Vagina (tissue), 2 donors: ENCODE measurements at regions not wholly inside any gene's neighbourhood (a gene's known extent, or its start where the extent isn't known, plus 50 kb on each side); places are given as distances from the start of the nearest gene placed in this dataset.

Experiments
- DNase-seq, 2 donors: peaks; one replicate each; pipeline ENCODE4 v3.0.0-alpha.2; 2017; ENCODE audit errors: extremely low spot score in 2 of 2
- H3K27ac ChIP-seq: fragments of 200-600 bp; sonication (generic); one replicate; pipeline ENCODE4 v1.5.1; 2019
- H3K27me3 ChIP-seq: fragments of 200-600 bp; sonication (generic); one replicate; pipeline ENCODE4 v1.5.1; 2019
- H3K36me3 ChIP-seq, 2 donors: fragments of 200-600 bp; sonication (generic); one replicate each; pipeline ENCODE4 v1.5.1; 2017 to 2019
- H3K4me1 ChIP-seq: fragments of 200-600 bp; sonication (generic); one replicate; pipeline ENCODE4 v1.5.1; 2019
- H3K4me3 ChIP-seq, 2 donors: fragments of 200-600 bp; sonication (generic); 1 replicate in 1 of 2; 2 replicates in 1 of 2; pipeline ENCODE4 v1.5.1; 2016 to 2019
- H3K9me3 ChIP-seq: fragments of 200-600 bp; sonication (generic); one replicate; pipeline ENCODE4 v1.5.1; 2019
- CTCF ChIP-seq, 3 experiments: fragments of 450-650 bp in 2 of 3; fragments of 200-600 bp in 1 of 3; sonication (generic) in 1 of 3; IDR thresholded peaks; one replicate each; pipeline ENCODE4 v1.5.1; 2017 to 2019; ENCODE audit warnings: antibody characterized with exemption in 3 of 3, mild to moderate bottlenecking in 2 of 3, moderate library complexity in 2 of 3
- POLR2A ChIP-seq, 2 donors: fragments of 450-650 bp; IDR thresholded peaks; one replicate each; pipeline ENCODE4 v1.6.1; 2017; ENCODE audit warnings: antibody characterized with exemption in 2 of 2, mild to moderate bottlenecking in 2 of 2, moderate library complexity in 2 of 2
- POLR2AphosphoS5 ChIP-seq, 2 donors: sonication (generic); formaldehyde crosslinking; IDR thresholded peaks; one replicate each; pipeline ENCODE4 v1.9.0; 2017; ENCODE audit warnings: antibody characterized with exemption in 2 of 2, mild to moderate bottlenecking in 2 of 2, low read depth in 1 of 2; ENCODE audit not compliant: insufficient read depth in 1 of 2
- intact Hi-C: fragments of 100-400 bp; cut with DNase I; formaldehyde crosslinking; loops from one replicate; pipeline ENCODE4 v1.15.1; 2023

DNA sequence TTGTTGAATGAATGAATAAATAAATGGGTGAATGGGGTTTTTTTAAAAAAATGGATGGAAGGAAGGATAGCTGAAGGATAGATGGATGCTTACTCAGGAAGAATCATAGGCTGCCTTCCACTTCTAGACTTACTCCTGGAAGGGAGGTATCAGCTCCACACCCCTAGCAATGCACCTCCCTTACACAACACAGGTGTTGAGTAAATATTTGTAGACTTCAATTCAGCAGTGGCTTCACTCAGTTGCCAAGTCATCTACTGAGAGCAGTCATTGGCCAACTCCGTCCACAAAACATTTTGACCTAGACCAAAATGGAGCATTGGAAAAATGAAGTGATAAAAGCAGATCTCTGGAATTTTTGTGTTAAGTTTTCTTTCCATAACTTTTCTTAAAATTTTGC lies 65.5 kb upstream of the ST8SIA2 start:
- Histone ChIP-seq H3K9me3 (no peaks in the 10 kb centered on the region), H3K27me3 (no peaks in the 10 kb centered on the region), H3K27ac (no peak overlapping the region), H3K4me3 (no peak overlapping the region), H3K4me1 (no peaks in the 10 kb centered on the region), H3K36me3 (no peaks in the 10 kb centered on the region)
- TF ChIP-seq POLR2A (IDR thresholded peaks at IDR 0.05) = no peak
- intact Hi-C loops = no loop called here
- DNase-seq = no peak

DNA sequence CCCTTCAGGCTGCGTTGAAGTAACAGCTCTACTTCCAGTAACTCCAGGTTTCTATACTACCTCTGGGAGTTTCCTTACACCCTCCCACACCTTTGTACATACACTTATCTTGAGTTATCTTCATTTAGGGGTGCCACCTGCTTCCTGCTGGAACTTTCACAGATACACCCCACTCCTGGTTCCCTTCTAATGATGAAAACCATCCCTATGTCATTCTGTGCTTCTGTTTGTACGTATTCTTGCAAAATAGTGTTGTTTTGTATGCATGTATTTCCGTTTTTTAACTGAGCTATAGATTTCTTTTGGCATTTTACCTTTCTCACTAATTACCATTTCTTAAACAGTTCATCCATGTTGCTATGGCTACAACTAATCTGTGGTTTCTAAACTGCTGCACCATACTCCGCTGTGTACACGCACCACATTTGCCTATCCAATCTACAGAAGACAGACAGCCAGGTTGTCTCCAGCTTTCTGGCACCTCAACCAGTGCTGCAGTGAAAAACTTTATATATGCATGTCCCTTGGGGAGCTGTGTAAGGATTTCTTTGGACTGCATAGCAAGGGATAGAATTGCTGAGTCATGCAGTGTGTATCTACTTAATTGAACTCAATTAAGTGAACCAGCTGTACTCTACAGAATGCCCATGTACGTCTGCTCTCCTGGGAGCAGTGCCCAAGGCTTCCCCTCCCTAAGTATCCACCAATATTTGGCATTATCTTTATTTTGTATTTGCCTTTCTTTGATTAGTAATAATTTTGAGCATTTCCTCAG lies 61.4 kb upstream of the ST8SIA2 start:
- TF ChIP-seq POLR2A (IDR thresholded peaks at IDR 0.05) (no peak), CTCF (IDR thresholded peaks at IDR 0.05) (no peak), POLR2AphosphoS5 (IDR thresholded peaks at IDR 0.05; ENCODE audit: insufficient read depth in 1 of 2, low read depth in 1 of 2) (no peak)
- intact Hi-C loops = no loop called here
- Histone ChIP-seq H3K27ac (no peak overlapping the region), H3K9me3 (no peaks in the 10 kb centered on the region), H3K27me3 (no peaks in the 10 kb centered on the region), H3K4me1 (no peaks in the 10 kb centered on the region), H3K36me3 (no peaks in the 10 kb centered on the region), H3K4me3 (no peak overlapping the region)
- no peak for DNase-seq

DNA sequence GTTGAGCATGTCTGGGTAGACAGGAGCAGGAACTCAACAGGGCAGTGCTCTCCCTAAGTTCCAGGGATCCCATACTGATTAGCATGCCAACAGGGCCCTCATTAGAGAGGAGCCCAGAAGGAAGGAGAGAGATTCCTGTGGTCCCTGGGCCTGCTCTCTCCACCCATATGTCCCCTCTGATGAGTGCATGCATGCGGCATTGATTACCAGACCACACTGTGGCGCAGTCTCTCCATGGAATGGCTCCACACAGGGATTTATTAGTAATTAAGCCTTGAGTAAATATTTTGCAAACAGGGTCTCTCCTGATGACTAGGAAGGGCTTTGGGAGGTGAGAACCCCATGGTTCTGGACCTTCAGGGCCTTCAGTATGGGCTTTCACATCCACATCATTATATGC lies 60.0 kb upstream of the ST8SIA2 start:
- Histone ChIP-seq H3K9me3 (no peaks in the 10 kb centered on the region), H3K36me3 (no peaks in the 10 kb centered on the region), H3K27me3 (no peaks in the 10 kb centered on the region), H3K27ac (no peak overlapping the region), H3K4me1 (no peaks in the 10 kb centered on the region), H3K4me3 (no peak overlapping the region)
- no peak for DNase-seq
- intact Hi-C loops = no loop called here
- no peak for TF ChIP-seq CTCF (IDR thresholded peaks at IDR 0.05)
- no peak for TF ChIP-seq POLR2AphosphoS5 (IDR thresholded peaks at IDR 0.05; ENCODE audit: insufficient read depth in 1 of 2, low read depth in 1 of 2)
- TF ChIP-seq POLR2A (IDR thresholded peaks at IDR 0.05) = no peak

- intact Hi-C loops = no loop called here
- Histone ChIP-seq H3K4me3 (no peak overlapping the region), H3K4me1 (no peaks in the 10 kb centered on the region), H3K27ac (no peak overlapping the region), H3K27me3 (no peaks in the 10 kb centered on the region), H3K36me3 (no peaks in the 10 kb centered on the region), H3K9me3 (no peaks in the 10 kb centered on the region)
- no peak for DNase-seq
- TF ChIP-seq CTCF (IDR thresholded peaks at IDR 0.05) = no peak
- TF ChIP-seq POLR2A (IDR thresholded peaks at IDR 0.05) = no peak
- no peak for TF ChIP-seq POLR2AphosphoS5 (IDR thresholded peaks at IDR 0.05; ENCODE audit: insufficient read depth in 1 of 2, low read depth in 1 of 2)
Measured at GRCh38 chr15:92336419-92336987, 57.2 kb upstream of the ST8SIA2 start.

- Histone ChIP-seq H3K27me3 (no peaks in the 10 kb centered on the region), H3K4me1 (no peaks in the 10 kb centered on the region), H3K27ac (no peak overlapping the region), H3K36me3 (no peaks in the 10 kb centered on the region), H3K9me3 (no peaks in the 10 kb centered on the region), H3K4me3 (no peak overlapping the region)
- intact Hi-C loops = no loop called here
- no peak for DNase-seq
- TF ChIP-seq CTCF (IDR thresholded peaks at IDR 0.05) (no peak), POLR2AphosphoS5 (IDR thresholded peaks at IDR 0.05; ENCODE audit: insufficient read depth in 1 of 2, low read depth in 1 of 2) (no peak)
Measured at GRCh38 chr15:92339361-92339760, 54.3 kb upstream of the ST8SIA2 start.
